ENCODE measurements at regions not wholly inside any gene's neighbourhood (a gene's known extent, or its start where the extent isn't known, plus 50 kb on each side); places are given as distances from the start of the nearest gene placed in this dataset.

DNA sequence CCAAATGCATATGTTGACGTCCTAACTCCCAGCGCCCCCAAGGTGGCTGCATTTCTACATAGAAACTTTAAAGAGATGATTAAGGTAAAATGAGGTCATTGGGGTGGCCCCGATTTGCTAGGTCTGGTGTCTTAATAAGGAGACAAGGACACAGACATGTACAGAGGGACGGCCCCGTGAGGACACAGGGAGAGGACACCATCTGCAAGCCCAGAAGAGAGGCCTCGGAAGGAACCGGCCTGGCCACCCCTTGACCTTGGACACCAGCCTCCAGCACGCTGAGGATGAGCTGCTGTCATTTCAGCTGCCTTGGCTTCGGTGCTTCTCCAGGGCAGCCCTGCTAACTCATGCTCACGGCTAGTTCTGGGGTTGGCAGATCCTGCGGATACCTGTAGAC is 73.2 kb downstream of the MRPL36 start:
- TF ChIP-seq, protein P1, sequence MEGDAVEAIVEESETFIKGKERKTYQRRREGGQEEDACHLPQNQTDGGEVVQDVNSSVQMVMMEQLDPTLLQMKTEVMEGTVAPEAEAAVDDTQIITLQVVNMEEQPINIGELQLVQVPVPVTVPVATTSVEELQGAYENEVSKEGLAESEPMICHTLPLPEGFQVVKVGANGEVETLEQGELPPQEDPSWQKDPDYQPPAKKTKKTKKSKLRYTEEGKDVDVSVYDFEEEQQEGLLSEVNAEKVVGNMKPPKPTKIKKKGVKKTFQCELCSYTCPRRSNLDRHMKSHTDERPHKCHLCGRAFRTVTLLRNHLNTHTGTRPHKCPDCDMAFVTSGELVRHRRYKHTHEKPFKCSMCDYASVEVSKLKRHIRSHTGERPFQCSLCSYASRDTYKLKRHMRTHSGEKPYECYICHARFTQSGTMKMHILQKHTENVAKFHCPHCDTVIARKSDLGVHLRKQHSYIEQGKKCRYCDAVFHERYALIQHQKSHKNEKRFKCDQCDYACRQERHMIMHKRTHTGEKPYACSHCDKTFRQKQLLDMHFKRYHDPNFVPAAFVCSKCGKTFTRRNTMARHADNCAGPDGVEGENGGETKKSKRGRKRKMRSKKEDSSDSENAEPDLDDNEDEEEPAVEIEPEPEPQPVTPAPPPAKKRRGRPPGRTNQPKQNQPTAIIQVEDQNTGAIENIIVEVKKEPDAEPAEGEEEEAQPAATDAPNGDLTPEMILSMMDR (IDR thresholded peaks at IDR 0.05) = no peak
- TF ChIP-seq POLR2A (IDR thresholded peaks at IDR 0.05) = no peak
- TF ChIP-seq EP300 (IDR thresholded peaks at IDR 0.05) = no peak
